ENCODE measurements at regions not wholly inside any gene's neighbourhood (a gene's known extent, or its start where the extent isn't known, plus 50 kb on each side); places are given as distances from the start of the nearest gene placed in this dataset.

DNA sequence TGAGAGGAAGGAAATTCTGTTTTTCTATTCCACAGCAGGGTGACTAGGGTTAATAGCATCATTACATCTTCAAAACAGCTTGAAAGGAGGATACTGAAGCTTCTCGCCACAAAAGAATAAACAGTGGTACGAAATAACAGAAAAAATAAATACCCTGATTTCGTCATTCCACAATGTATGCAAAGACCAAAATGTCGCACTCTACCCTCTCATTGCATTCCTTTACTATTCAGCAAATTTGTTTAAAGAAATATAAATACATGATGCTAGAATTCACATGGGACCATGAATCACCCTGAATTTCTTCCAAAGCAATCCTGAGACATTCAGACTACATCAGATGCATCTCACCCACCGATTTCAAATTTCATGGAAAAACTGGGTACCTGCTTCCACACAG is 112.3 kb upstream of the TOP3B start:
- no peaks in the 10 kb centered on the region for H3K9me3 ChIP-seq
- intact Hi-C loops (cut with DNase I; ENCODE audit: low total_unique reads) (no loop called here), in situ Hi-C loops (cut with MboI; ENCODE audit: low pct_ligation_motif_present in 1 of 4, low pct_unique_long_range_greater_than_20kb in 1 of 4, low sequenced_read_pairs in 3 of 4) (no loop called here)
- no peaks in the 10 kb centered on the region for H3K36me3 ChIP-seq
- TF ChIP-seq POLR2A (IDR thresholded peaks at IDR 0.05) (no peak), EP300 (IDR thresholded peaks at IDR 0.05; ENCODE audit: low read depth) (no peak), POLR2AphosphoS5 (IDR thresholded peaks at IDR 0.05) (no peak)
- TF ChIP-seq, protein P1, sequence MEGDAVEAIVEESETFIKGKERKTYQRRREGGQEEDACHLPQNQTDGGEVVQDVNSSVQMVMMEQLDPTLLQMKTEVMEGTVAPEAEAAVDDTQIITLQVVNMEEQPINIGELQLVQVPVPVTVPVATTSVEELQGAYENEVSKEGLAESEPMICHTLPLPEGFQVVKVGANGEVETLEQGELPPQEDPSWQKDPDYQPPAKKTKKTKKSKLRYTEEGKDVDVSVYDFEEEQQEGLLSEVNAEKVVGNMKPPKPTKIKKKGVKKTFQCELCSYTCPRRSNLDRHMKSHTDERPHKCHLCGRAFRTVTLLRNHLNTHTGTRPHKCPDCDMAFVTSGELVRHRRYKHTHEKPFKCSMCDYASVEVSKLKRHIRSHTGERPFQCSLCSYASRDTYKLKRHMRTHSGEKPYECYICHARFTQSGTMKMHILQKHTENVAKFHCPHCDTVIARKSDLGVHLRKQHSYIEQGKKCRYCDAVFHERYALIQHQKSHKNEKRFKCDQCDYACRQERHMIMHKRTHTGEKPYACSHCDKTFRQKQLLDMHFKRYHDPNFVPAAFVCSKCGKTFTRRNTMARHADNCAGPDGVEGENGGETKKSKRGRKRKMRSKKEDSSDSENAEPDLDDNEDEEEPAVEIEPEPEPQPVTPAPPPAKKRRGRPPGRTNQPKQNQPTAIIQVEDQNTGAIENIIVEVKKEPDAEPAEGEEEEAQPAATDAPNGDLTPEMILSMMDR (IDR thresholded peaks at IDR 0.05) = no peak
- no peaks in the 10 kb centered on the region for H3K4me1 ChIP-seq
- H3K27ac ChIP-seq = no peak overlapping the region
- peaks cover 25% of the 10 kb centered on the region for H3K27me3 ChIP-seq
- 65 to 76% methylated on average over 4 to 5 of the region's 5 CpGs for WGBS, 2 donors (ENCODE audit: low coverage in 1 of 2)
- DNase-seq = no peak
- H3K4me3 ChIP-seq = no peak overlapping the region

DNA sequence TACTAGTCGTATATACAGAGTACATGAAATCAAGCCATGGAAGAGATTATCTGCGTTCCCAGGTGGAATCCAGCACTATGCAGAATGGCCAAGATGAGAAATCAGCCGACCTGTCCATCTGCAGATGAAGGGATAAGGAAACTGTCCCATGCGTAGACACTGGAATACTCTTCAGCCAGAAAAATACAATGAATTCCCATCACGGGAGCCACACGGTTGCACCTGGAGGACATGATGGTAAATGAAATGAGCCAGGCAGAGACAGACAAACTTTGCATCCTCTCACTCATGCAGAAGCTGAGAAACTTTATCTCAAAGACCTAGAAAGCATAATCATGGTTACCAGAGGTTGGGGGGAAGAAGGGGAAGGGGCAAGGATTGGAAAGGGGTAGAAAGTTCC is 111.9 kb upstream of the TOP3B start:
- Histone ChIP-seq H3K4me3 (no peak overlapping the region), H3K27ac (no peak overlapping the region), H3K36me3 (no peaks in the 10 kb centered on the region), H3K27me3 (peaks cover 29% of the 10 kb centered on the region), H3K9me3 (no peaks in the 10 kb centered on the region), H3K4me1 (no peaks in the 10 kb centered on the region)
- intact Hi-C loops (cut with DNase I; ENCODE audit: low total_unique reads) = no loop called here
- WGBS, 2 donors (ENCODE audit: low coverage in 1 of 2) = 79 to 87% methylated on average over 3 to 6 of the region's 6 CpGs
- no peak for DNase-seq
- TF ChIP-seq, protein P1 (IDR thresholded peaks at IDR 0.05) = no peak
- no peak for TF ChIP-seq POLR2A (IDR thresholded peaks at IDR 0.05)
- no peak for TF ChIP-seq EP300 (IDR thresholded peaks at IDR 0.05; ENCODE audit: low read depth)
- TF ChIP-seq POLR2AphosphoS5 (IDR thresholded peaks at IDR 0.05) = no peak
- in situ Hi-C loops (cut with MboI; ENCODE audit: low pct_ligation_motif_present in 1 of 4, low pct_unique_long_range_greater_than_20kb in 1 of 4, low sequenced_read_pairs in 3 of 4) = no loop called here

GRCh38 chr22:22093743-22094142 is 111.2 kb upstream of the TOP3B start:
- Histone ChIP-seq H3K4me3 (no peak overlapping the region), H3K27me3 (peaks cover 30% of the 10 kb centered on the region), H3K4me1 (no peaks in the 10 kb centered on the region), H3K9me3 (no peaks in the 10 kb centered on the region), H3K27ac (no peak overlapping the region), H3K36me3 (no peaks in the 10 kb centered on the region)
- TF ChIP-seq POLR2AphosphoS5 (IDR thresholded peaks at IDR 0.05) (no peak), EP300 (IDR thresholded peaks at IDR 0.05; ENCODE audit: low read depth) (no peak), POLR2A (IDR thresholded peaks at IDR 0.05) (no peak)
- TF ChIP-seq, protein P1 (IDR thresholded peaks at IDR 0.05) = no peak
- intact Hi-C loops (cut with DNase I; ENCODE audit: low total_unique reads) = no loop called here
- in situ Hi-C loops (cut with MboI; ENCODE audit: low pct_ligation_motif_present in 1 of 4, low pct_unique_long_range_greater_than_20kb in 1 of 4, low sequenced_read_pairs in 3 of 4) = no loop called here
- DNase-seq = no peak
- 89 to 100% methylated on average over 1 of the region's 1 CpG for WGBS, 2 donors (ENCODE audit: low coverage in 1 of 2)

GRCh38 chr22:22092974-22093373 is 110.4 kb upstream of the TOP3B start:
- no peaks in the 10 kb centered on the region for H3K4me1 ChIP-seq
- WGBS, 2 donors (ENCODE audit: low coverage in 1 of 2) = 86 to 88% methylated on average over 1 of the region's 1 CpG

More at GRCh38 chr22:22092974-22093373, 110.4 kb upstream of the TOP3B start:
- in situ Hi-C loops (cut with MboI; ENCODE audit: low pct_ligation_motif_present in 1 of 4, low pct_unique_long_range_greater_than_20kb in 1 of 4, low sequenced_read_pairs in 3 of 4) (no loop called here), intact Hi-C loops (cut with DNase I; ENCODE audit: low total_unique reads) (no loop called here)
- no peak overlapping the region for H3K4me3 ChIP-seq
- no peak overlapping the region for H3K27ac ChIP-seq
- no peaks in the 10 kb centered on the region for H3K9me3 ChIP-seq
- no peak for DNase-seq
- no peak for TF ChIP-seq POLR2AphosphoS5 (IDR thresholded peaks at IDR 0.05)
- TF ChIP-seq EP300 (IDR thresholded peaks at IDR 0.05; ENCODE audit: low read depth) = no peak
- TF ChIP-seq POLR2A (IDR thresholded peaks at IDR 0.05) = no peak
- TF ChIP-seq, protein P1 (IDR thresholded peaks at IDR 0.05) = no peak
- H3K27me3 ChIP-seq = peaks cover 30% of the 10 kb centered on the region
- H3K36me3 ChIP-seq = no peaks in the 10 kb centered on the region
